ENCODE measurements at regions not wholly inside any gene's neighbourhood (a gene's known extent, or its start where the extent isn't known, plus 50 kb on each side); places are given as distances from the start of the nearest gene placed in this dataset.

GRCh38 chr6:27547157-27548075, 74.5 kb upstream of the ZNF184 start:
- Histone ChIP-seq H3K9me3 (ENCODE audit: low read length) (no peaks in the 10 kb centered on the region), H4K20me1 (ENCODE audit: insufficient read depth, low read length) (no peaks in the 10 kb centered on the region), H2AFZ (ENCODE audit: low read length) (peak overlapping the region; percentile 89), H3K4me3 (replicated peaks in 1 of 3; ENCODE audit: insufficient read depth in 1 of 3, low read depth in 2 of 3, low read length in 3 of 3) (peak overlapping the region; percentile 58 to 71 (median 63)), H3K4me2 (ENCODE audit: low read depth, low read length) (peak overlapping the region; percentile 89), H3K9ac (ENCODE audit: insufficient read depth, low read depth, low read length) (peak overlapping the region; percentile 59), H3K36me3 (replicated peaks in 1 of 2; ENCODE audit: control insufficient read depth in 1 of 2, insufficient read depth in 2 of 2, low read length in 2 of 2) (no peaks in the 10 kb centered on the region), H3K27me3 (ENCODE audit: control insufficient read depth in 1 of 2, insufficient read depth in 2 of 2, low read length in 2 of 2) (no peaks in the 10 kb centered on the region; a peak in 1 of 5 replicates), H3K27ac (ENCODE audit: extremely low read length, insufficient read depth, low read length) (no peak overlapping the region), H3K79me2 (ENCODE audit: insufficient read depth, low read length) (no peaks in the 10 kb centered on the region), H3K4me1 (ENCODE audit: insufficient read depth, low read length) (peaks cover 24% of the 10 kb centered on the region)
- DNase-seq (ENCODE audit: low spot score) (peak; percentile 67), FAIRE-seq (no peak), ATAC-seq (peak; percentile 16)
- ChIA-PET POLR2A (no interaction called here), CTCF (ENCODE audit: low intra/inter-chr PET ratio, low total read pairs) (no interaction called here)
- intact Hi-C loops (cut with micrococcal nuclease; ENCODE audit: unreplicated experiment): loop anchor here (5.0 kb wide), 2 partner anchors 45 to 125 kb away; no protein-coding TSS in a partner anchor
- no TSS peak for BruUV-seq (replicated peaks)
- WGBS (ENCODE audit: low lambda C conversion rate): 42% methylated on average over 23 of the region's 23 CpGs
- in situ Hi-C loops (cut with HindIII; ENCODE audit: extremely low pct_ligation_motif_present, low pct_unique_long_range_greater_than_20kb): no loop called here
- TF ChIP-seq ARID5B (CRISPR knock-in tag; IDR thresholded peaks at IDR 0.05) (peak; percentile 53), HOXA3 (CRISPR knock-in tag; IDR thresholded peaks at IDR 0.05) (peak; percentile 44; the same call in 1 of the 2 replicates), NRL (CRISPR knock-in tag; IDR thresholded peaks at IDR 0.05; ENCODE audit: borderline replicate concordance) (no peak), ERF (CRISPR knock-in tag; IDR thresholded peaks at IDR 0.05) (no peak), ZNF160 (CRISPR knock-in tag; IDR thresholded peaks at IDR 0.05) (no peak), NFYB (CRISPR knock-in tag; IDR thresholded peaks at IDR 0.05) (no peak), ZNF547 (CRISPR knock-in tag; IDR thresholded peaks at IDR 0.05) (no peak), GATAD2A (CRISPR knock-in tag; IDR thresholded peaks at IDR 0.05) (peak; percentile 55), TGIF2 (CRISPR knock-in tag; IDR thresholded peaks at IDR 0.05) (no peak), ZBTB37 (CRISPR knock-in tag; IDR thresholded peaks at IDR 0.05) (no peak), REPIN1 (CRISPR knock-in tag; IDR thresholded peaks at IDR 0.05; ENCODE audit: borderline replicate concordance, low read depth) (peak; percentile 38; the same call in 1 of the 2 replicates), NR2F2 (IDR thresholded peaks at IDR 0.05; ENCODE audit: borderline replicate concordance, low read depth) (0 out of 2 replicates have a peak, but pooled peaks have one; percentile 14), ZHX1 (CRISPR knock-in tag; IDR thresholded peaks at IDR 0.05; ENCODE audit: low read depth) (no peak), EZH2 (conservative IDR thresholded peaks at IDR 0.05; ENCODE audit: low read depth, low read length) (no peak), ZNF260 (CRISPR knock-in tag; IDR thresholded peaks at IDR 0.05; ENCODE audit: borderline replicate concordance, low read depth) (no peak), ZNF33B (CRISPR knock-in tag; IDR thresholded peaks at IDR 0.05) (no peak), ZMYM4 (CRISPR knock-in tag; IDR thresholded peaks at IDR 0.05) (no peak)

Measured in HepG2 (cell line).